Esophagus muscularis mucosa (tissue), 3 donors: ENCODE measurements at regions not wholly inside any gene's neighbourhood (a gene's known extent, or its start where the extent isn't known, plus 50 kb on each side); places are given as distances from the start of the nearest gene placed in this dataset.

ENCODE experiments used
- POLR2AphosphoS5 ChIP-seq, 2 donors: sonication (generic); formaldehyde crosslinking; IDR thresholded peaks; one replicate each; pipeline ENCODE4 v1.6.1; 2017; ENCODE audit warnings: antibody characterized with exemption in 2 of 2
- TF ChIP-seq, protein P1 (sequence below), 3 experiments: fragments of 200-600 bp in 2 of 3; fragments of 450-650 bp in 1 of 3; sonication (generic) in 2 of 3; IDR thresholded peaks; one replicate each; pipeline ENCODE4 v1.5.1; 2017 to 2019; ENCODE audit warnings: antibody characterized with exemption in 3 of 3, mild to moderate bottlenecking in 2 of 3, moderate library complexity in 1 of 3

DNA sequence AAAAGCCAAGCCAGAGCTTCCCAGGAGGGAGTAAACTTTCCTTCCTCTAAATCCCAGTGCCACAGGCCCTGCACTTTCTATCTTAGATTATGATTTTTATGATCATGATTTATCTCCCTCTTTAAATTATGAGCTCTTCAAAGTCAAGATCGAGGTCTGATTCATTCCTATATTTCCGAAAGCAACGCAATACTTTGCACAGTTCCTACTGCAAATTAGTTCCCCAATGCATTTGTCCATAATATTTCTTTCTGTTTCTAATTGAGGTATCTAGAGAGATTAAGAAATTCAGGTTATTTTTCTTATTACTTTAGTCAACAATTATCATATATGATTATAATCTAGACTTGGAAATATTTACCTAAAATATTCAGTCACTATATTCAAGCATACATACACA is 173.1 kb upstream of the LPP start:
- no peak for TF ChIP-seq POLR2AphosphoS5 (IDR thresholded peaks at IDR 0.05)
- TF ChIP-seq, protein P1, sequence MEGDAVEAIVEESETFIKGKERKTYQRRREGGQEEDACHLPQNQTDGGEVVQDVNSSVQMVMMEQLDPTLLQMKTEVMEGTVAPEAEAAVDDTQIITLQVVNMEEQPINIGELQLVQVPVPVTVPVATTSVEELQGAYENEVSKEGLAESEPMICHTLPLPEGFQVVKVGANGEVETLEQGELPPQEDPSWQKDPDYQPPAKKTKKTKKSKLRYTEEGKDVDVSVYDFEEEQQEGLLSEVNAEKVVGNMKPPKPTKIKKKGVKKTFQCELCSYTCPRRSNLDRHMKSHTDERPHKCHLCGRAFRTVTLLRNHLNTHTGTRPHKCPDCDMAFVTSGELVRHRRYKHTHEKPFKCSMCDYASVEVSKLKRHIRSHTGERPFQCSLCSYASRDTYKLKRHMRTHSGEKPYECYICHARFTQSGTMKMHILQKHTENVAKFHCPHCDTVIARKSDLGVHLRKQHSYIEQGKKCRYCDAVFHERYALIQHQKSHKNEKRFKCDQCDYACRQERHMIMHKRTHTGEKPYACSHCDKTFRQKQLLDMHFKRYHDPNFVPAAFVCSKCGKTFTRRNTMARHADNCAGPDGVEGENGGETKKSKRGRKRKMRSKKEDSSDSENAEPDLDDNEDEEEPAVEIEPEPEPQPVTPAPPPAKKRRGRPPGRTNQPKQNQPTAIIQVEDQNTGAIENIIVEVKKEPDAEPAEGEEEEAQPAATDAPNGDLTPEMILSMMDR (IDR thresholded peaks at IDR 0.05), result no peak
